ENCODE measurements at regions not wholly inside any gene's neighbourhood (a gene's known extent, or its start where the extent isn't known, plus 50 kb on each side); places are given as distances from the start of the nearest gene placed in this dataset.

DNA sequence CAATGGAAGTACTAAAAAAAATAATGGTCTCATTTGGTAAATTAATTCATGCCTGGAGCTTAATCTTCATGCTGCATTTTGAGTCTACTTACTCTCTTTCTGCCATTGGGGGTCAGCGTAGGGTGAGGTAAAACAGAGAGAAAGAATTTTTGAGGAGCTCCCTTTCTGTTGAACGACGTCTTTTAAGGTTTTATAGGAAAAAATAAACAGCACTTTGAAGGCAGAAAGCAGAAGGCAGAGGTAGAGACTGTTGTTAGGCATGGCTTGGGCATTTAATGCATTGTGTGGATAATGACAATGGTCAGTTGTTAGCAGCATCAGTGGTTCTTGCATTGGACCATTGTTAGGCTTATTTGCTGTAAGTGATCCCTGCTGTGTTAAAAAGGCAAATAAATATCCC lies 557.2 kb upstream of the STXBP6 start:
- Mint-ChIP-seq H3K4me1 (no peaks in the 10 kb centered on the region), H3K27me3 (no peaks in the 10 kb centered on the region), H3K27ac (no peak overlapping the region), H3K4me3 (no peak overlapping the region), H3K36me3 (peaks cover 3% of the 10 kb centered on the region), H3K9me3 (peaks cover 0 to 29% (median 3%) of the 10 kb centered on the region in 3 donors)

DNA sequence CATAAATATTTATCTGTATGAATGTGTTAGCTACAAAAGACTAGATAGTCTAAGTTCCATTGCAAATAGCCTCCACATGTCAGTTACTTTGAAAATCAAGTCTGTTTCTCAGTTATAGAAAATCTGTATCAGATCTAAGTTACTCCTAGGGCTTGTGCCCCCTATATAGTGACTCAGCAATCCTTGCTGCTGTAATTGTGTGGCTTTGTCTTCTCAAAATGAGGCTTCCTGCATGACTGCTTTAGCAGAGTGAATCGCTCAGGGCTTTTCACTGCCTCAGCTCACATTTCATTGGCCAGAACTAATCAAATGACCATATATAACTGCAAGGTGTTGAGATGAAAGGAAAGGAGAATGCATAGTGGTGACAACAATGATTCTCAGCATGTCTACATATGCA lies 552.2 kb upstream of the STXBP6 start:
- Mint-ChIP-seq H3K36me3 (peaks cover 2% of the 10 kb centered on the region), H3K27me3 (no peaks in the 10 kb centered on the region), H3K9me3 (peaks cover 6 to 27% (median 6%) of the 10 kb centered on the region in 3 donors), H3K27ac (no peak overlapping the region), H3K4me3 (no peak overlapping the region), H3K4me1 (no peaks in the 10 kb centered on the region)

DNA sequence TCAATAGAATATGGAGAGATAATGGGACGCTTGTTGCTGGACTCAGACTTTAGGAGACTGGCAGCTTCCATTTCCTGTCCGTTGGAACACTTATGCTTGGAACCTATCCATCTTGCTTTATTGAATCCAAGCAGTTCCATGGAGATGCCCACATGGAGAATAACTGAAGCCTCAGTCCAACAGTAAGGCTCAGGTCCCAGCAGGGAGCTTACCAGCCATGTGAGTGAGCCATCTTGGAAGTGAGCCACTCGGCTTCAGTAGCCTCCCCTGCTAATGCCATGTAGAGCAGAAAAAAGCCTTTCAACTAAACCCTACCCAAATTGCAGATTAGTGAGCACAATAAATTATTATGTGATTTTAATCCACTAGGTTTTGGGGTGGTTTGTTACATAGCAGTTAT lies 538.8 kb upstream of the STXBP6 start:
- Mint-ChIP-seq H3K4me3 (no peak overlapping the region), H3K9me3 (peaks cover 5 to 14% (median 10%) of the 10 kb centered on the region in 3 donors), H3K4me1 (no peaks in the 10 kb centered on the region), H3K27me3 (no peaks in the 10 kb centered on the region), H3K36me3 (no peaks in the 10 kb centered on the region), H3K27ac (no peak overlapping the region)

DNA sequence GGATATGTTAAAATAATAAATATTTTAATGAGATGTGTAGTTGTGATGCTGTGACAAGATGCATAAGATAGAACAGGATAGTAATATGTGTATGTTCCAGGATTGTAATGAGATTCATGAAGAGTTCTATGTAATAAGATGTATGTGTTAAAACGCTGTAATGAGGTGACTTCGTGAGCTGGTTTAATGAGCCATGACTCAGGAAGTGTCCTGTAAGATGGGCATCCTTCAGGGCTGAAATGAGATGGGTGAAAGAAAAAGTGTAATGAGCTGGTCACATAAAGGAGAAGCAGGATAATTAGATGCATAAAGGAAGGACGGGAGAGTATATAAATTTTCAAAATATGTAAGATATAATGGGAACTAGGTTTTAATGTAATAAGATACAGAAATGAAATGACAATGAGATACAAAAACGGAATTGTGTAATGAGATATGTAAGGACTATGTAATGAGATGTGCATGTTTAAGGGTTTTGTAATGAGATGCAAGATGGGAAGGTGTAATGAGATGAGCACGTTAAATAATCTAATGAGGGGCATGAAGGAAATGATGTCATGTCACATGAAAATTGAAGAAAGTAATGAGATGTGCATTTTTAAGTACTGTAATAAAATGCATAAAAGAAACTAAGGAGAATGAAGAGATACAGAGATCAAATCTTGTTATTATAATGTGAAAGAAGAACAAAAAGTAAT lies 524.8 kb upstream of the STXBP6 start:
- Mint-ChIP-seq H3K27me3 (no peaks in the 10 kb centered on the region), H3K27ac (no peak overlapping the region), H3K4me1 (no peaks in the 10 kb centered on the region), H3K36me3 (peaks cover 2% of the 10 kb centered on the region), H3K4me3 (no peak overlapping the region), H3K9me3 (peaks cover 0 to 5% (median 2%) of the 10 kb centered on the region in 3 donors)

DNA sequence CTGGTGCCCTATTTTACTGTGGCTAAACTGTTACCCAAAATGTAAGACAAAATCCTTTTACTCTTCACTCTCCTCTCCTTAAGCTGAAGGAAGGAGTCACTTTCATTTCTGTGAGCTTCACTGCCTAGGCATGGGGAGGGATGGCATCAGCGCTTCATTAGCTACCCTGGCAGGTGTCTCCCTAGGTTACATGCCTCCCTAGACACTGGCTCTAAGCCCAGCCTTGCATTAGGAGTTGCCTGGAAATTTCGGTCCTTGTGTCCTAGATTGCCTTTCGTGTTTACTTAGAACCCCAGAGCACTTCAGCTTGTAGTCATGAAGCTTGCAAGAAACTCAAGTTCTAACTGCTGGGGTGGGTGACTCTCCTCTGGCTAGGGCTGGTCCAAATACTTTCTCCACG lies 520.5 kb upstream of the STXBP6 start:
- H3K4me3 Mint-ChIP-seq, result no peak overlapping the region
- peaks cover 0 to 1% (median 0%) of the 10 kb centered on the region in 3 donors for H3K4me1 Mint-ChIP-seq
- H3K36me3 Mint-ChIP-seq, result peaks cover 3% of the 10 kb centered on the region
- H3K27ac Mint-ChIP-seq, result no peak overlapping the region
- no peaks in the 10 kb centered on the region for H3K27me3 Mint-ChIP-seq
- peaks cover 6 to 16% (median 10%) of the 10 kb centered on the region in 3 donors for H3K9me3 Mint-ChIP-seq

DNA sequence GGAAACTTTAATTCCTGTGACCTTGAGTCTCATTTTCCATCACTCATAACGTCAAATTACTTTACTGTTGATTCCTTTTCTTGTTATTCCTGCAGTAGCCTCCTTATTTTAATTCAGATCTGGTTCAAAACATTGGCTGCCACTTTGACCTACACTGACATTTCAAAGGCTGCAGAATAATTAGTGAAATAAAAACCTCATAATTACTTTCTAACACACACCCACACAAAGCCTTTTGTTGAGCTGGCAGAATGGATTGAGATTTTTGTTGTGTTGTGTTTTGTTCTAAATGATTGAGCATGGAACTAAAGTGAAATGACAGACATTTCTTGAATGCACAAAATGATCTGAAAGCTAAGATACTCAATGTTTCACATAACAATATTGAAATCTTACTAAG lies 507.5 kb upstream of the STXBP6 start:
- Mint-ChIP-seq H3K27me3 (no peaks in the 10 kb centered on the region), H3K4me3 (no peak overlapping the region), H3K4me1 (no peaks in the 10 kb centered on the region), H3K36me3 (no peaks in the 10 kb centered on the region), H3K27ac (no peak overlapping the region), H3K9me3 (peaks cover 4 to 12% (median 11%) of the 10 kb centered on the region in 3 donors)

DNA sequence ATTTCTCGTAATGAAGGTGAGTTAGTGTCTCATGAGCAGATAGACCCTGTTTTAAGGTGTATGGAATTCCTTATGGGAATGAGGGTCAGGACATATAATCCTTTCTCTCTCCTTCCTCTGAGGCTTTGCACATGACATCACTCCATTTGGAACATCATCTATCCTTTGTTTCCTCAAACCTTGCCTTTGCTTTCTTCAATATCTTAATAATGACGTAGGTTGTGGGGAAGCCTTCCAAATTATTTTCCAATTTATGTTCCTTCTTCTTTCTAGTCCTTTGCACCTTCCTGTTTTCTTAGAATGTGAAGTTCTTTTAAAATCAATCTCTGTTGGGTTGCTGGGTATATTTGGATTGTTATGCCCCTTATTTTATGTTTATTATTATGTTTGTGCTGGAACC lies 502.9 kb upstream of the STXBP6 start:
- no peak overlapping the region for H3K27ac Mint-ChIP-seq
- H3K4me1 Mint-ChIP-seq, result no peaks in the 10 kb centered on the region
- H3K36me3 Mint-ChIP-seq, result no peaks in the 10 kb centered on the region
- no peaks in the 10 kb centered on the region for H3K27me3 Mint-ChIP-seq
- peaks cover 6 to 13% (median 11%) of the 10 kb centered on the region in 3 donors for H3K9me3 Mint-ChIP-seq
- no peak overlapping the region for H3K4me3 Mint-ChIP-seq

DNA sequence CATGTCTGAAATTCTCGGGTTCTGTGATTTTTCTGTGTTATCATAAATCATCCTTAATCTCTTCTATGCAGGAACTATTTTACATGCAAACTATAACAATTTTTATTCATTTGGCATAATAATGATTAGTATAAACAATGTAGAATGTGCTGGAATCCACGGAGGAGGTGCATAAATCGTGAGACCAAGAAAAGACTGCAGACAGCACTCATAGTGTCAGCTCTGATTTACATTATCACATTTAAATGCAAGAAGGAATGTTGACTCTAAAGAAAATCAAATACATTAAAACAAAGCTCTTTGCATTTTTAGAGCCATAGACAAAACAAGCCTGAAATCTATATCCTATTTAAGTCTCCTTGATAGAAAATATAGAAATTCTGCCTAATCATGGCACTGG lies 501.7 kb upstream of the STXBP6 start:
- no peaks in the 10 kb centered on the region for H3K27me3 Mint-ChIP-seq
- H3K9me3 Mint-ChIP-seq, result peaks cover 6 to 13% (median 11%) of the 10 kb centered on the region in 3 donors
- no peak overlapping the region for H3K4me3 Mint-ChIP-seq
- H3K27ac Mint-ChIP-seq, result no peak overlapping the region
- H3K36me3 Mint-ChIP-seq, result no peaks in the 10 kb centered on the region
- no peaks in the 10 kb centered on the region for H3K4me1 Mint-ChIP-seq

DNA sequence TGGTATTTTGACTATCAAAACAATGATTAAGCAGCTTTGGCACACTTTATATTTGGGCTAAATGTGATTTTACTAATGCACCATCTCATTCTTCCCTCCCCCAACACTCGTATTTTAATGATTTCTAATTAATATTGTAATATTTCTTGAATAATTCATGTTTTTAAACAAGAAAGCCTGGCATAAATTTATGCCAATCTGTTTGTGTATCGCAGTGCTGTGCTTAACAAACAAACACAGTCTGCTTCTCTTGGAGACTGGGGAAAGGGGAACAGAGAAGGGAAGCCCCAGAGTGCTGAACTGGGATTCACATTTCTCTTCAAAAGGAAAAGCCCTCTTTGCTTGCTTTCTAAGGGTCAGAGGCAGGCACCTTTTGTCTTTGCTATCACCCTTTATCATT lies 496.9 kb upstream of the STXBP6 start:
- no peaks in the 10 kb centered on the region for H3K27me3 Mint-ChIP-seq
- no peak overlapping the region for H3K4me3 Mint-ChIP-seq
- peaks cover 2 to 9% (median 6%) of the 10 kb centered on the region in 3 donors for H3K9me3 Mint-ChIP-seq
- H3K4me1 Mint-ChIP-seq, result no peaks in the 10 kb centered on the region
- no peaks in the 10 kb centered on the region for H3K36me3 Mint-ChIP-seq
- no peak overlapping the region for H3K27ac Mint-ChIP-seq

DNA sequence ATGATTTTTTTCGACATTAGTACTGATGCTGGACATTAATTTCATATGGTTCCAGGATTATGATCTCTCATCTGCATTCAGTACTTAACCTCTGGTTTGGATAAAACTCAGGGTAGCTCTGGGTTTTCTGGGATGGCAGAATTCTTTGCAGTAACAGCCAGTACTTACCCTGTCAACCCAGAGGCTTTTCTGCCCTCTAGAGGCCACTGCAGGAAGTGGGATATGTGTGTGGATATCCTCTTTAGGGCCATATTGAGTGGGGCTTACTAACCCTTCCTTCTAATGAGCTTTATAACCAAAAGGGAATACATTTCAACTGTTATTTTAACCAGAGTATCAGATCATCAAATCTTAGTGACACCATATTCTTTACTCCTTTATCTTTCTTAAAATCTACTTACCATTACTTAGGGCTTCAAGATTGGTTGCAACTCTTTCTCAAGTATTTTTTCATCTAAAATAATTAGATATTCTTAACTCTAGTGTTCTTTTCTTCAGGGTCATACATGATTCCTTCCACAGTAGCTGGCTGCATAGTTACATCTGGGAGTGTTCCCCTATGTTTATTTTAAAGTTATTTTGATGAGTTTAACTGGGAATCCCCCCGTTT lies 488.0 kb upstream of the STXBP6 start:
- no peak overlapping the region for H3K4me3 Mint-ChIP-seq
- no peak overlapping the region for H3K27ac Mint-ChIP-seq
- H3K4me1 Mint-ChIP-seq, result peaks cover 0 to 2% (median 0%) of the 10 kb centered on the region in 3 donors
- H3K36me3 Mint-ChIP-seq, result no peaks in the 10 kb centered on the region
- peaks cover 0 to 21% (median 4%) of the 10 kb centered on the region in 3 donors for H3K9me3 Mint-ChIP-seq
- no peaks in the 10 kb centered on the region for H3K27me3 Mint-ChIP-seq

DNA sequence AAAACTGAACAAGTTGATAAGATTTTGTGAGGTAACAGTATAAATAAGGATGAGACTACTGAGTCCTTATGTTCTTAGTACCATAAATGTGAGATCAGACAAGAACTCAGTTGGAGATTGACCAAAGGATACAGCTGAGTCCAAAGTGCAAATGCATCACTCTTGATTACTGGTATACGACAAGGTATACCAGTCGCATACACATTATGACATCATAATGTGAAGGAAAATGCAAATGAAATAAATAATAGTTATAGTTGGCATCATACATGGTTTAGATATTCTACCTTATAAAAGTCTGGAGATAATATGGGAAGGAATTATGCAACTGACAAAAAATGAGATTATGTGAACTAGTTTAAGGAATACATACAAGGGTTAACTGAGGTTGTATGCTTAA lies 476.3 kb upstream of the STXBP6 start:
- no peak overlapping the region for H3K4me3 Mint-ChIP-seq
- H3K9me3 Mint-ChIP-seq, result peaks cover 3 to 11% (median 7%) of the 10 kb centered on the region in 3 donors
- H3K36me3 Mint-ChIP-seq, result peaks cover 2% of the 10 kb centered on the region
- peaks cover 3% of the 10 kb centered on the region for H3K27me3 Mint-ChIP-seq
- H3K27ac Mint-ChIP-seq, result no peak overlapping the region
- no peaks in the 10 kb centered on the region for H3K4me1 Mint-ChIP-seq

DNA sequence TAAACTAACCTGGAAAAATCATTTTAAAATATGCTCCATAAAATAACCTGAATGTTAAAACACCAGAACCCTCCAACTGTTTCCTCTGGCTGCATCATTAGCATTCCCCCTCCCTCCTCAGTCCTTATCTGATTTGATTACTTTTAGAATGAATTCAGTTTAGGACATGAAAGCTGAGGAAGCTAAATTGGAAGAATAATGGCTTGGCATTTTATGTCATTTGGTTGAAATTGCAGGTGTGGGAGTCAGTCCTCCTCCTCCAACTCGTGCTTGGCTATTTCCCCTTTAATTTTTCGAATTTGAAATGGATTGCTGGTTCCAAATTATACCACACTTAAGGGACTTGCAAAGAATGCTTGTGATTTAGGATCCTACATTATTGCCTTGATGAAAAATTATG lies 473.0 kb upstream of the STXBP6 start:
- Mint-ChIP-seq H3K27me3 (peaks cover 3% of the 10 kb centered on the region), H3K4me1 (no peaks in the 10 kb centered on the region), H3K9me3 (peaks cover 6 to 7% (median 7%) of the 10 kb centered on the region in 3 donors), H3K4me3 (no peak overlapping the region), H3K27ac (no peak overlapping the region), H3K36me3 (peaks cover 2% of the 10 kb centered on the region)

DNA sequence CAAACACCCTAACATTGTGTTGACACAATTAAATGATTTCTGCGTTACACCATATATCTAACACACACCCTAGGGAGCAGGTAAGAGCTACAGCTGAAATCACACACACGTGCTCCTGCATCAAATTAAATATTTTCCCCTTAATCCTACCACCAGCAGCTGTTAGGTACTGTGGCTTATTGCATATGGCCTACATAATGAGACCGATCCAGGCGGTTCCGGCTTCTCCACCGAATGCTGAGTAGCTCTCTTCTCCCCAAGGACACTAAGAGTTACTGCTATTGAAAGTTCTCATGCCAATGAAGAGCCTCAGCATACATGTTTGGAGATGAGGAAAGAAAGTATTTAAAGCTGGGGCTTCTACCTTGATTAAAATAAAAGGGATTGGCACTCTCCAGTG lies 472.2 kb upstream of the STXBP6 start:
- Mint-ChIP-seq H3K9me3 (peaks cover 6 to 11% (median 7%) of the 10 kb centered on the region in 3 donors), H3K27me3 (peaks cover 3% of the 10 kb centered on the region), H3K27ac (no peak overlapping the region)

DNA sequence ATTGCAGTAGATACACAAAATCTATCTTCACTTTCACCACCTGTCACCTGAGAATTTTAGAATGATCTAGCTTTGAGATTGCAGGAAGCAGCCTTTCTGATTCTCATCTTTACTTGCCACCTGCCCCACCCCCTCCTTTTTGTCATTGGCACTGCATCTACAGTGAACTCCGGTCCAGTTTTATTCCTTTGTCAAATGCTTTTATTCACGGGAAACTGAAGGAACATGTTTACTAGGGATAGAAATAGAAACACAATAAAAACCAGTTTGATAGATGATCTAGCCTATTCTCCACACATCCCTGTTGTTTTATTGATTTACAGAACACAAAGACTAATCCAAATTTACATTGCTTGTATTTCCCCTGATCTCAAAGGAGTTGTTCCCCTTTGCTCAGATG lies 471.7 kb upstream of the STXBP6 start:
- Mint-ChIP-seq H3K27me3 (peaks cover 3% of the 10 kb centered on the region), H3K9me3 (peaks cover 6 to 11% (median 7%) of the 10 kb centered on the region in 3 donors), H3K36me3 (peaks cover 2% of the 10 kb centered on the region), H3K27ac (no peak overlapping the region), H3K4me1 (no peaks in the 10 kb centered on the region), H3K4me3 (no peak overlapping the region)

More for the DNA sequence above, 472.2 kb upstream of the STXBP6 start:
- peaks cover 2% of the 10 kb centered on the region for H3K36me3 Mint-ChIP-seq
- no peaks in the 10 kb centered on the region for H3K4me1 Mint-ChIP-seq
- no peak overlapping the region for H3K4me3 Mint-ChIP-seq

DNA sequence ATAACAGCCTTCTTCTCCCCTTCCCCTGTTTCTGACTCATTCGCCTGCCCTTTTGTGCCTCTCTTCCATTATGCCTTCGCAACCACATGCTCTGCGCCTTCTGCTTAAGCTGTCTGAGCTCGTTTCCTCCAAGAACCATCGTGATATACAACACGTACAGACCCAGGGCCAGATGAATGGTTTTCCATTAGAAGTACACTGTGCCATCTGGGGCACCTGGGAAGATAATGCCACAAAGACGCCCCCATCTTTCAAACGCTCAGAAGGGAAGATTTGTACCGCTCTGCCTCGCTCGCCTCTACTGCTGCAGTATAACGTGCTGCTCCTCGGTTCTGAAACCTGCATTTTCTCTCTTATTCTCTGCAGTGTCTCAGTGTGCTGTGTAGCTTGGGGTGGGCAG lies 470.9 kb upstream of the STXBP6 start:
- H3K4me1 Mint-ChIP-seq, result no peaks in the 10 kb centered on the region
- H3K36me3 Mint-ChIP-seq, result peaks cover 2% of the 10 kb centered on the region
- H3K27ac Mint-ChIP-seq, result no peak overlapping the region
- peak overlapping the region in 1 of 4 donors; percentile 38 for H3K4me3 Mint-ChIP-seq
- H3K9me3 Mint-ChIP-seq, result peaks cover 6 to 11% (median 7%) of the 10 kb centered on the region in 3 donors
- peaks cover 3% of the 10 kb centered on the region for H3K27me3 Mint-ChIP-seq

DNA sequence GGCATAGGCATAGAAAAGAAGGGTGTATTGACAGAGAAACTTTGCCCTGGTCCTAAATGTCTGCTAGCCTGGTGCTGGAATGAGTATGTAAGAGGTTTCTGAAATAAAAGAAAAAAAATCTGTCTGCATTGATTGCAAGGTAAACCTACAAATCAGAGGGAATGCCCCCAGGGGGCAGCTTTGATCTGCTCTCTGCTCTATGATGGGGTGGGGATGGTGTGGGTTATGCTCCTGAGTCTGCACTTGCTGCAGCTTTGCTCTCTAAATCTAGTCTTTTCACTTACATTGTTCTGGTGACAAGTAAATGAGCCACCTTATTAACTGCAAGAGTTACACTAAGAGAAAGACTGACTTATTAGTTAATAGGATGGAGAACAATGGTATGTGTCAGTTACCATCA lies 468.4 kb upstream of the STXBP6 start:
- H3K4me3 Mint-ChIP-seq, result no peak overlapping the region
- peaks cover 3% of the 10 kb centered on the region for H3K27me3 Mint-ChIP-seq
- H3K36me3 Mint-ChIP-seq, result no peaks in the 10 kb centered on the region
- no peaks in the 10 kb centered on the region for H3K4me1 Mint-ChIP-seq
- peaks cover 4 to 17% (median 8%) of the 10 kb centered on the region in 3 donors for H3K9me3 Mint-ChIP-seq
- H3K27ac Mint-ChIP-seq, result no peak overlapping the region

Data from IgD-negative memory B cell (primary cell).